ENCODE measurements at regions not wholly inside any gene's neighbourhood (a gene's known extent, or its start where the extent isn't known, plus 50 kb on each side); places are given as distances from the start of the nearest gene placed in this dataset.

DNA sequence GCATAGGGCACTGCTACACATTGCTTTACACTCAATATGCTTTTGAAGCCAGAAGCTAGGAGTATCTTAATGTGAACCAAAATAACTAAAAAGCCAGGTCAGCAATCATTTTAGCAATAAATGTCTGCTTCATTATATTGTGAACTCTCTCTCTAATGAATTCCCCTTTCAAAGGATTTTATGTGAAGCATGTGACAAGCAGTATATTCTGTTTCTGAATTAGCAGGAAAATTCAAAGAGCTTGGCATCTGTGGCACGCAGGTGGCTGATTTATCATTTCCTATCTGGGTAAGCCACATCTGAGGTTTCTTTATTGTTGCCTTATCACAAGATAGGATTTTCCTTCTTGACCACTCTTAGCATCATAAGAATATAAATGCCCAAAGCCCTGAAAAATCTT, 56.8 kb upstream of the KLF12 start:
- Histone ChIP-seq H3K4me3 (ENCODE audit: low read length) (no peak overlapping the region), H3K4me1 (ENCODE audit: control insufficient read depth, insufficient read depth, low read length) (no peaks in the 10 kb centered on the region), H3K27ac (ENCODE audit: low read length) (no peak overlapping the region), H3K27me3 (ENCODE audit: control insufficient read depth, insufficient read depth) (no peaks in the 10 kb centered on the region), H3K9me3 (ENCODE audit: control insufficient read depth, low read length) (no peaks in the 10 kb centered on the region)
- ATAC-seq (no peak), DNase-seq (no peak)
- intact Hi-C loops (cut with DNase I), result no loop called here
- 58% methylated on average over 1 of the region's 1 CpG for WGBS

- no peak overlapping the region for H3K4me3 ChIP-seq (ENCODE audit: low read length)
- H3K9me3 ChIP-seq (ENCODE audit: control insufficient read depth, low read length), result no peaks in the 10 kb centered on the region
- H3K4me1 ChIP-seq (ENCODE audit: control insufficient read depth, insufficient read depth, low read length), result no peaks in the 10 kb centered on the region
- H3K27me3 ChIP-seq (ENCODE audit: control insufficient read depth, insufficient read depth), result no peaks in the 10 kb centered on the region
- H3K27ac ChIP-seq (ENCODE audit: low read length), result no peak overlapping the region
- WGBS, result 70% methylated on average over 2 of the region's 2 CpGs
- DNase-seq (no peak), ATAC-seq (peak; percentile 36 to 56)
- intact Hi-C loops (cut with DNase I), result no loop called here
Measured at GRCh38 chr13:74187564-74187963, 53.4 kb upstream of the KLF12 start.

GRCh38 chr13:74184283-74184682, 50.1 kb upstream of the KLF12 start:
- no peaks in the 10 kb centered on the region for H3K9me3 ChIP-seq (ENCODE audit: control insufficient read depth, low read length)
- H3K27me3 ChIP-seq (ENCODE audit: control insufficient read depth, insufficient read depth), result no peaks in the 10 kb centered on the region
- no peaks in the 10 kb centered on the region for H3K4me1 ChIP-seq (ENCODE audit: control insufficient read depth, insufficient read depth, low read length)
- intact Hi-C loops (cut with DNase I), result no loop called here
- H3K27ac ChIP-seq (ENCODE audit: low read length), result no peak overlapping the region
- ATAC-seq (no peak), DNase-seq (no peak)
- no peak overlapping the region for H3K4me3 ChIP-seq (ENCODE audit: low read length)
- 71% methylated on average over 1 of the region's 1 CpG for WGBS

Data from right cardiac atrium (tissue), 5 donors.